DMS53 (cell line): ENCODE measurements at regions not wholly inside any gene's neighbourhood (a gene's known extent, or its start where the extent isn't known, plus 50 kb on each side); places are given as distances from the start of the nearest gene placed in this dataset.

Experiments used
- DNase-seq: peaks from one replicate; lab custom pipeline; 2025; lab: John Stamatoyannopoulos, UW

- DNase-seq: no peak
Measured at GRCh38 chr2:129438501-129439057, 540.9 kb upstream of the RAB6C start.

GRCh38 chr2:129439406-129440302 is 539.8 kb upstream of the RAB6C start:
- no peak for DNase-seq

GRCh38 chr2:129441610-129442009 is 537.9 kb upstream of the RAB6C start:
- no peak for DNase-seq

- no peak for DNase-seq
Measured at GRCh38 chr2:129443235-129443864, 536.1 kb upstream of the RAB6C start.

- DNase-seq: no peak
Measured at GRCh38 chr2:129443865-129444739, 535.4 kb upstream of the RAB6C start.

- DNase-seq: no peak
Measured at GRCh38 chr2:129444751-129445150, 534.7 kb upstream of the RAB6C start.

- DNase-seq: no peak
Measured at GRCh38 chr2:129456691-129457090, 522.8 kb upstream of the RAB6C start.

- DNase-seq: no peak
Measured at GRCh38 chr2:129457277-129457818, 522.1 kb upstream of the RAB6C start.

GRCh38 chr2:129458006-129458405 is 521.5 kb upstream of the RAB6C start:
- DNase-seq: no peak

- no peak for DNase-seq
Measured at GRCh38 chr2:129458436-129458835, 521.0 kb upstream of the RAB6C start.

GRCh38 chr2:129459200-129459876 is 520.1 kb upstream of the RAB6C start:
- no peak for DNase-seq

- DNase-seq: no peak
Measured at GRCh38 chr2:129459881-129460280, 519.6 kb upstream of the RAB6C start.

- no peak for DNase-seq
Measured at GRCh38 chr2:129460299-129461198, 518.9 kb upstream of the RAB6C start.

GRCh38 chr2:129462349-129462748 is 517.1 kb upstream of the RAB6C start:
- DNase-seq: no peak

GRCh38 chr2:129462967-129463366 is 516.5 kb upstream of the RAB6C start:
- DNase-seq: no peak

- DNase-seq: no peak
Measured at GRCh38 chr2:129464036-129464435, 515.4 kb upstream of the RAB6C start.

GRCh38 chr2:129464631-129465030 is 514.8 kb upstream of the RAB6C start:
- DNase-seq: no peak

GRCh38 chr2:129465045-129465444 is 514.4 kb upstream of the RAB6C start:
- no peak for DNase-seq

GRCh38 chr2:129466389-129466788 is 513.1 kb upstream of the RAB6C start:
- no peak for DNase-seq
